ENCODE measurements at regions not wholly inside any gene's neighbourhood (a gene's known extent, or its start where the extent isn't known, plus 50 kb on each side); places are given as distances from the start of the nearest gene placed in this dataset.

GRCh38 chr1:102435483-102435882 is 438.8 kb upstream of the OLFM3 start:
- no peak for TF ChIP-seq CTCF (IDR thresholded peaks at IDR 0.05; ENCODE audit: low read depth, low read length)
- no peak for DNase-seq (ENCODE audit: low read depth in 2 of 2)

GRCh38 chr1:102434421-102434820 is 437.7 kb upstream of the OLFM3 start:
- peak in 1 of 2 donors; percentile 35 for DNase-seq (ENCODE audit: low read depth in 2 of 2)
- TF ChIP-seq CTCF (IDR thresholded peaks at IDR 0.05; ENCODE audit: low read depth, low read length) = peak; percentile 19

More at GRCh38 chr1:102435483-102435882, 438.8 kb upstream of the OLFM3 start:
- H3K4me3 ChIP-seq (replicated peaks in 1 of 2; ENCODE audit: low read depth in 2 of 2, low read length in 2 of 2) = no peak overlapping the region

GRCh38 chr1:102431253-102431652 is 434.5 kb upstream of the OLFM3 start:
- TF ChIP-seq CTCF (IDR thresholded peaks at IDR 0.05; ENCODE audit: low read depth, low read length) = no peak
- no peak overlapping the region for H3K4me3 ChIP-seq (replicated peaks in 1 of 2; ENCODE audit: low read depth in 2 of 2, low read length in 2 of 2)
- DNase-seq (ENCODE audit: low read depth in 2 of 2) = no peak

More at GRCh38 chr1:102434421-102434820, 437.7 kb upstream of the OLFM3 start:
- no peak overlapping the region for H3K4me3 ChIP-seq (replicated peaks in 1 of 2; ENCODE audit: low read depth in 2 of 2, low read length in 2 of 2)

GRCh38 chr1:102420034-102420433 is 423.3 kb upstream of the OLFM3 start:
- no peak for TF ChIP-seq CTCF (IDR thresholded peaks at IDR 0.05; ENCODE audit: low read depth, low read length)
- H3K4me3 ChIP-seq (replicated peaks in 1 of 2; ENCODE audit: low read depth in 2 of 2, low read length in 2 of 2) = no peak overlapping the region
- DNase-seq (ENCODE audit: low read depth in 2 of 2) = no peak

Data from cardiac fibroblast (primary cell).